Central memory CD4-positive, alpha-beta T cell (primary cell): ENCODE measurements at regions not wholly inside any gene's neighbourhood (a gene's known extent, or its start where the extent isn't known, plus 50 kb on each side); places are given as distances from the start of the nearest gene placed in this dataset.
"Not testable (repeated sequence)": the region's sequence is repeated elsewhere in the genome, so short reads cannot be mapped to it uniquely, and the experiment has no call there.

Experiments used
- DNase-seq: peaks from one replicate; pipeline ENCODE4 v3.0.0; 2022

DNA sequence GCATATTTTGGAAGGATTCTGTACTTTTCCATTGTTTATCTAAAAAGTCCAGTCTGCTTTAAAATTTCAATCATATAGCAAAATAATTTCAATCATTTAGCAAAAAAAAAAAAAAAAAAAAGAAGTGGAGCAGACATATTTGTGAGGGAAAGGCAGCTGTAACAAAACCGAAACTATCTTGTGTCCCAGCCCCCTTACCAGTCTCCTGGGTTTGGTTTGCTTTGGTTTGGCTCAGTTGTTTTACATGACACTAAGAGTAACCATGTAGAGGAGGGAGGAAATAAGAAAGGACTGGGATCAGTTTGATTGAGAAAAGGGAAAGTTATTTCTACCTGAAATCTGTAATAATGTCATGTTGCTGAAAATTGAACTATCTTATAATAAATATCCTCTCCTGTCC is 158.8 kb upstream of the GADL1 start:
- no peak for DNase-seq

DNA sequence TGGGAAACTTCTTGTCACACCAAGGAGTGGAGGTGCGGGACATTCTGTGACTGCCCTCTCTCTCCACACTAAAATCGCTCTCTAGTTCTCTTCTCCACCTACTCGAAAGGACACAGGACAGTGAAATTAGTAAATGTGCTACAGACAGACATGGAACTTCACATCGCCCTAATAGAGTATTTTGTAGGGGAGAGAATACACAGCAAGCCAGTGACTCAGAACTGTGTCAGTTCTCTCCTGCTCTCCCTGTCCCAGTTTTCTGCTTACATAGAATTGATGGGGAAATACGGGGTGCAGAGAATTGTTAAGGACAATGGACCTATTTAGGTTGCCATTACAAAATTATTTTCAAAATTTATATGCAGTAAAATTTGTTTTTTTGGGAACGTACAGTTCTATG is 159.6 kb upstream of the GADL1 start:
- DNase-seq, result no peak

DNA sequence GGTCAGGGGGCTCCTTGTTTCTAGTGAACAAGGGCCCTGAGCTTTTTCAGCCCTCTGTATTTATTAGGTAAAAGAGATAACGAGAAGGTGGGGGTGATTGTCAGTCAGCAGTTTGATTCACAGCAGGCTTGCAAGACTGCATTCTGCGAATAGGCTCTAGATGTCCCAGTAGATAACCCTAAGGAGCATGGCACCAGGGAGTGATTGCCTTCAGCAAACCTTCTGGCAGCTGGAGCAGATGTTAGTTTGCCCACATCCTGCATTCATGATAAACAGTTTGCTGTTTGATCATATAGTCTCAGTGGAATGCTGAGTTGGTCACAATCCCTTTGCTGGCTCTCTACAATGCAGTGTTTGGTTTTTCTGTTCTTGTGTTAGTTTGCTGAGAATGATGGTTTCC is 161.3 kb upstream of the GADL1 start:
- DNase-seq, result no peak

DNA sequence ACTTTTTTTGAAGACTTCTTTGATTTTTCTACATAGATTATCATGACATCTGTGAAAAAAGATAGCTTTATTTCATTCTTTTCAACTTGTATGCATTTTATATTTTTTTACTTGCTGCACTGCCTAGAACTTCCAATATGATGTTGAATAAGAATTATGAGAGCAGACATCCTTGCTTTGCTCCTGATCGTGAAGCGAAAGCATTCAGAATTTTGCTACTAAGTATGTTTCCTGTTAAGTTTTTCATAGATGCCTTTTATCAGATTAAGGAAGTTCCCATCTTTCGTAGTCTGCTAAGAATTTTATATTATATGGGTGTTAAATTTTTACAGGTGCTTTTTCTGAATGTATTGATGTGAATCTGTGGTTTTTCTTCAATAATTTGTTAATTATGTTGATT is 163.4 kb upstream of the GADL1 start:
- no peak for DNase-seq

DNA sequence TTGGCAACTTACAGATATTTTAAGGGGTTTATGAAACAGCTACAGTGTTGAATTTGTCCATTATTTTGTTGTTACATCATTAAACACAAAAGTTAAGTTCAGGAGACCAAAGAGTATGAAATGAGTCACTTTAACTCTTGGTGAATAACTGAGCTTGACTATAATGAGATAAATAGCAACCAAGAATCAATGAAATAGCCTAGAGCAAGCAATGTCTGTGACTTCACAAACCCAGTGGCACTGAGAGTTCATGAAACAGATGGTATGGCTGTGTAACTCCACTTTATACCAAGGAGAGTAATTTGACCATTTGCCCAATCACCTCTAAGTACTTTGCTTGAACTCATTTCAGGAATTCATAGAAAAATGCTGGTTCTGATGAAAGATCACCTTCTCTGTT is 169.6 kb upstream of the GADL1 start:
- DNase-seq, result no peak

- DNase-seq, result no peak
Observed at GRCh38 chr3:31065765-31066164, 171.3 kb upstream of the GADL1 start.

GRCh38 chr3:31067004-31067403 is 172.5 kb upstream of the GADL1 start:
- DNase-seq, result no peak

GRCh38 chr3:31075471-31075870 is 181.0 kb upstream of the GADL1 start:
- no peak for DNase-seq

- no peak for DNase-seq
Observed at GRCh38 chr3:31075876-31076275, 181.4 kb upstream of the GADL1 start.

- no peak for DNase-seq
Observed at GRCh38 chr3:31077021-31077601, 182.7 kb upstream of the GADL1 start.

DNA sequence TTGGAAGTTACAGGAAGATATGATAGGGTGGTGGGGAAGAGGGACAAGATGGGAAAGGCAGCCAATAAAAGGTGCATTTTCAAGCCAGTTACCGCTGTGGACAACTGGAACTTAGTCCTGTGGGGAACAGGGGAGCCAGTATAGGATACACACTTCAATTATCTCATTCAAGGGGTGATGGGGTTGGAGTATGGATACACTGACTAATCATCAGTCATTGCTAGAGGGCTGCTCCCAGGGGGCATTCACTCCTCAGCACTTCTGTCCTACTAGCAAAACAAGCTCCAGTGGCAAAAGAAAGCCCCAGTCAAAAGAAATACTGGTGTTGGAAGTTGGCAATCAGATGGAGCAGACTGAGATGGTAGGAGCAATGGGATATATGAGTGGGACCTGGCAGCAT is 183.4 kb upstream of the GADL1 start:
- DNase-seq, result no peak

GRCh38 chr3:31079689-31080088 is 185.2 kb upstream of the GADL1 start:
- DNase-seq, result no peak

- no peak for DNase-seq
Observed at GRCh38 chr3:31081018-31081662, 186.7 kb upstream of the GADL1 start.

- no peak for DNase-seq
Observed at GRCh38 chr3:31086148-31086547, 191.7 kb upstream of the GADL1 start.

- DNase-seq, result no peak
Observed at GRCh38 chr3:31086698-31087097, 192.2 kb upstream of the GADL1 start.

DNA sequence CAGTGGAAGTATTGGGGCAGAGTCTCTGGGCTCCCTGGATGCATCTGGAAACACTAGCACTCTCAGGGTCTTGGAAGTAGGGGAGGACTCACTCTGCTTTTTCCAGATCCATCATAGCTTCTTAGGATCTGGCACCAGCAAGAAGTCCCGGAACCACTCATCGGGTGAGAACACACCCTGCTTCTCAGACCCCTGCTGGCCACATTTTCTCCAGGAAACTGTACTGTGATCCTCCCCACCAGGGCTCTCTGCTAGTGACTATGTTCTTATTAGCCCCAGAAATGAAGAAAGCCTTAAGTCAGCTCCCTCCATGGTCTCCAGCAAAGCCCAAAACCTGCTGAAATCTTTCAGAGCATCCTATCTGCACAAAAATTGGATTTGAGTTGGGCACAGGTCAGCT is 197.3 kb upstream of the GADL1 start:
- no peak for DNase-seq

GRCh38 chr3:31092748-31093589 is 198.5 kb upstream of the GADL1 start:
- no peak for DNase-seq

DNA sequence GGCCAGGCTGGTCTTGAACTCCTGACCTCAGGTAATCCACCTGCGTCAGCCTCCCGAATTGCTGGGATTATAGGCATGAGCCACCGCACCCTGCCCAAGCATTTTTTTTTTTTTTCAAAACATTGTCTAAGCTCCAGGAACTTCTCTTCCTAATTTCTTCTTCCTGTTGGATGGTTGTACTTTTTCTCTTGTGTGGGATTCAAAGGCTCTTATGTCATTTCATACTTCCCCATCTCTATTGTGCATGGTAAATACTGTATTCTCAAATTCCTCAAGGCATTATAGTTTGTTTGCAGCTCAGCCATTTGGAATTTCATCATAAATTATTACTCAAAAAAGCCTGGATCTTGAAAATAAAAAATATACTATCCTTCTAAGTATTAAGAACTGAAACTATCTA is 199.1 kb upstream of the GADL1 start:
- DNase-seq, result no peak

GRCh38 chr3:31094048-31094447 is 199.6 kb upstream of the GADL1 start:
- DNase-seq, result no peak

DNA sequence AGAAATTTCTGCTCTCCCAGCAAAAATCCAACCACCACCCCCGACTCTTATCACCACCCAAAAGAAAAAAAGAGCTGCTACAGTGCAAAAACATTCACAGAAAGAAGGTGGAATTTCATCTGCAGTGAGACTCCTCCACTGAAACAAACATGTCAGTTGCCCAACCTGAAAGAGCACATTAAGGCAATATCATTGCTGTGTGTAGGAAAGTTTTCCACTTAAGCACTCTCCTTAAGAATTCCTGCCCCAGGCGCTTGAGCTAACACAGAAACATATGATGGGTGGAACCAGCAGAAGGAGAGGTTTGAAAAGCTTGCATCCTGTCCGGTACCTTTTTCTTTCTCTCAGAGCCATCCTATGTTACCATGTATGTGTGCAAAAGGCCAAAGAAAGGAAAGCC is 200.8 kb upstream of the GADL1 start:
- DNase-seq, result no peak

- DNase-seq, result no peak
Observed at GRCh38 chr3:31096661-31097395, 202.4 kb upstream of the GADL1 start.

- no peak for DNase-seq
Observed at GRCh38 chr3:31100519-31100918, 206.1 kb upstream of the GADL1 start.

DNA sequence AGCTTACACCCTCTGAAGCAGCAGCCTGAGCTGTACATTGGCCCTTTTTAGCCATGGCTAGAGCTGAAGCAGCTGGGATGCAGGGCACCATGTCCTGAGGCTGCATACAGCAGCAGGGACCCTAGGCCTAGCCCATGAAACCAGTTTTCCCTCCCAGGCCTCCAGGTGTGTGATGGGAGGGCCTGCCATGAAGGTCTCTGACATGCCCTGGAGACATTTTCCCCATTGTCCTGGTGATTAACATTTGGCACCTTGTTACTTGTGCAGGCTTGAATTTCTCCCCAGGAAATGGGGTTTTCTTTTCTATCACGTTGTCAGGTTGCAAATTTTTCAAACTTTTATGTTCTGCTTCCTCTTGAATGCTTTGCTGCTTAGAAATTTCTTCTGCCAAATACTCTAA is 206.8 kb upstream of the GADL1 start:
- DNase-seq, result not testable (repeated sequence)
